ENCODE measurements at regions not wholly inside any gene's neighbourhood (a gene's known extent, or its start where the extent isn't known, plus 50 kb on each side); places are given as distances from the start of the nearest gene placed in this dataset.

DNA sequence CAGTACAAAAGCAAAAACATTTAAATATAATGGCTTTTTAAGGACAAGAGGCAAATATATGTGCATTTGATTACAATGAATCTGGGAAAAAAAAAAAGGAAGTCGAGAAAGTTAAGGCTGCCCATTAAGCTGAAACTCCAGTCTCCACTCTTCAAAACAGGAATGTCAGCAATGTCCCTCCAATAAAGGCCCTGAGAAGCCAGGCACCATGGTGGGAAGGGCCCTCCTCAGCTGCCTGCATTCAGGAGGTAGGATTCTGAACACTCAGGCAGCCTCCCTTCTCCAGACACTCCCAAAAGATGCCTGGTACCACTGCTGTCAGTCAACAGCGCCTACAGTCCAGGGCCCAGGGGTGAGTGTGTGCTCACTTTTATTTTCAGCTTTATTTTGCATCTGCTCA, 121.3 kb upstream of the MGMT start:
- H3K36me3 ChIP-seq (ENCODE audit: insufficient read depth, low read length): no peaks in the 10 kb centered on the region
- H3K4me2 ChIP-seq (ENCODE audit: insufficient read depth, low read length): no peak overlapping the region
- no peaks in the 10 kb centered on the region for H4K20me1 ChIP-seq (ENCODE audit: insufficient read depth, low read length)
- DNase-seq (no peak), ATAC-seq (ENCODE audit: insufficient read depth, low read depth) (no peak)
- H3K79me2 ChIP-seq (ENCODE audit: insufficient read depth, low read length): no peaks in the 10 kb centered on the region
- no peak for TF ChIP-seq EZH2 (IDR thresholded peaks at IDR 0.05; ENCODE audit: borderline replicate concordance, low read depth, low read length, severe bottlenecking)
- TF ChIP-seq, protein P1, sequence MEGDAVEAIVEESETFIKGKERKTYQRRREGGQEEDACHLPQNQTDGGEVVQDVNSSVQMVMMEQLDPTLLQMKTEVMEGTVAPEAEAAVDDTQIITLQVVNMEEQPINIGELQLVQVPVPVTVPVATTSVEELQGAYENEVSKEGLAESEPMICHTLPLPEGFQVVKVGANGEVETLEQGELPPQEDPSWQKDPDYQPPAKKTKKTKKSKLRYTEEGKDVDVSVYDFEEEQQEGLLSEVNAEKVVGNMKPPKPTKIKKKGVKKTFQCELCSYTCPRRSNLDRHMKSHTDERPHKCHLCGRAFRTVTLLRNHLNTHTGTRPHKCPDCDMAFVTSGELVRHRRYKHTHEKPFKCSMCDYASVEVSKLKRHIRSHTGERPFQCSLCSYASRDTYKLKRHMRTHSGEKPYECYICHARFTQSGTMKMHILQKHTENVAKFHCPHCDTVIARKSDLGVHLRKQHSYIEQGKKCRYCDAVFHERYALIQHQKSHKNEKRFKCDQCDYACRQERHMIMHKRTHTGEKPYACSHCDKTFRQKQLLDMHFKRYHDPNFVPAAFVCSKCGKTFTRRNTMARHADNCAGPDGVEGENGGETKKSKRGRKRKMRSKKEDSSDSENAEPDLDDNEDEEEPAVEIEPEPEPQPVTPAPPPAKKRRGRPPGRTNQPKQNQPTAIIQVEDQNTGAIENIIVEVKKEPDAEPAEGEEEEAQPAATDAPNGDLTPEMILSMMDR (IDR thresholded peaks at IDR 0.05; ENCODE audit: borderline replicate concordance, extremely low read depth, low read length, poor library complexity, severe bottlenecking): no peak
- no peaks in the 10 kb centered on the region for H3K4me1 ChIP-seq (ENCODE audit: insufficient read depth, low read length)
- no peaks in the 10 kb centered on the region for H3K9me3 ChIP-seq (ENCODE audit: insufficient read depth, low read length, severe bottlenecking)
- H3K9ac ChIP-seq (ENCODE audit: low read depth, low read length): no peak overlapping the region
- no peaks in the 10 kb centered on the region for H3K27me3 ChIP-seq (ENCODE audit: insufficient read depth, low read length, poor library complexity)
- no peak overlapping the region for H3K27ac ChIP-seq (ENCODE audit: low read length)
- H2AFZ ChIP-seq (ENCODE audit: low read depth, low read length): no peak overlapping the region
- no peak overlapping the region for H3K4me3 ChIP-seq (ENCODE audit: low read depth in 1 of 2, low read length in 2 of 2)

DNA sequence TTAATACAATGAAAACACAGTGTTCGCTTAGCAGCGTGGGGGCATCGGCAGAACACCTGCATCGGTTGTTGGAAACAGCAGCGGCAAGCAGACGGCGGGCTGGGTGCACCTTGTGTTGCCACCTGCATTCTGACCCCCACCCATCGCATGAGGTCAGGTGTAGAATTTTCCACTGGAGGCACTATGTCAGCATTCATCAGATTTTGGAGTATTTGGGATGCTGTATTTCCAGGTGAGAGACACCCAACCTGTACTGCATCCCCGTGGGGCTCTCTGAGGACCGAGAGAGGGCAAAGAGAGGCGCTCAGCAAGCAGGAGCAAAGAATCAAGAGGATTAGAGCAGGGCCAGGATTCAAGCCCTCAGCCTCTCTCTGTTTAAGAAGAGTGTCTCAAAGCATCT, 116.4 kb upstream of the MGMT start:
- Histone ChIP-seq H3K27ac (ENCODE audit: low read length) (no peak overlapping the region), H4K20me1 (ENCODE audit: insufficient read depth, low read length) (no peaks in the 10 kb centered on the region), H3K27me3 (ENCODE audit: insufficient read depth, low read length, poor library complexity) (no peaks in the 10 kb centered on the region), H3K79me2 (ENCODE audit: insufficient read depth, low read length) (no peaks in the 10 kb centered on the region), H3K4me3 (ENCODE audit: low read depth in 1 of 2, low read length in 2 of 2) (no peak overlapping the region), H3K9ac (ENCODE audit: low read depth, low read length) (no peak overlapping the region), H3K9me3 (ENCODE audit: insufficient read depth, low read length, severe bottlenecking) (no peaks in the 10 kb centered on the region), H3K36me3 (ENCODE audit: insufficient read depth, low read length) (no peaks in the 10 kb centered on the region), H2AFZ (ENCODE audit: low read depth, low read length) (no peak overlapping the region), H3K4me1 (ENCODE audit: insufficient read depth, low read length) (no peaks in the 10 kb centered on the region), H3K4me2 (ENCODE audit: insufficient read depth, low read length) (no peak overlapping the region)
- ATAC-seq (ENCODE audit: insufficient read depth, low read depth) (no peak), DNase-seq (no peak)
- TF ChIP-seq EZH2 (IDR thresholded peaks at IDR 0.05; ENCODE audit: borderline replicate concordance, low read depth, low read length, severe bottlenecking): no peak
- TF ChIP-seq, protein P1 (IDR thresholded peaks at IDR 0.05; ENCODE audit: borderline replicate concordance, extremely low read depth, low read length, poor library complexity, severe bottlenecking): no peak

GRCh38 chr10:129353101-129353500, 113.9 kb upstream of the MGMT start:
- ATAC-seq (ENCODE audit: insufficient read depth, low read depth) (no peak), DNase-seq (no peak)
- Histone ChIP-seq H3K9ac (ENCODE audit: low read depth, low read length) (no peak overlapping the region), H3K36me3 (ENCODE audit: insufficient read depth, low read length) (no peaks in the 10 kb centered on the region), H3K4me1 (ENCODE audit: insufficient read depth, low read length) (no peaks in the 10 kb centered on the region), H3K4me2 (ENCODE audit: insufficient read depth, low read length) (no peak overlapping the region), H2AFZ (ENCODE audit: low read depth, low read length) (no peak overlapping the region), H3K79me2 (ENCODE audit: insufficient read depth, low read length) (no peaks in the 10 kb centered on the region), H3K4me3 (ENCODE audit: low read depth in 1 of 2, low read length in 2 of 2) (no peak overlapping the region), H4K20me1 (ENCODE audit: insufficient read depth, low read length) (no peaks in the 10 kb centered on the region), H3K27ac (ENCODE audit: low read length) (no peak overlapping the region), H3K27me3 (ENCODE audit: insufficient read depth, low read length, poor library complexity) (no peaks in the 10 kb centered on the region), H3K9me3 (ENCODE audit: insufficient read depth, low read length, severe bottlenecking) (peaks cover 3% of the 10 kb centered on the region)
- TF ChIP-seq EZH2 (IDR thresholded peaks at IDR 0.05; ENCODE audit: borderline replicate concordance, low read depth, low read length, severe bottlenecking): no peak
- TF ChIP-seq, protein P1 (IDR thresholded peaks at IDR 0.05; ENCODE audit: borderline replicate concordance, extremely low read depth, low read length, poor library complexity, severe bottlenecking): no peak

DNA sequence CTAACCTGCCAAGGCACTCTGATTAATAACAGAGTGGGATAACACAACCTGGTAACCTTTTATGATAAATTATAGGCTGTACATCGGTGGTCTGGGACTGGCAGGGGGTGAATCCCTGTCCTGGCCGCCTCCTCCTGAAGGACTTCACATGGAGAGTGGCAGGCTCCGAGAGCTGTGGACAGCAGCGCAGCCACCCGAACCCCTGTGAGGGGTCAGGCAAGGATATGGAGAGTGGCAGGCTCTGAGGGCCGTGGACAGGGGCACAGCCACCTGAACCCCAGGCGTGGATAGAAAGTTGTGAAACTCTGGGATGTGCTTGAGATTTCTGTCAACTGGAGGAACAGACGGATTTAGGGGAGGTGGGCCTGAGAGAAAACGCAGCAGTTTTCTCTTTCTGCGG, 107.0 kb upstream of the MGMT start:
- Histone ChIP-seq H3K27me3 (ENCODE audit: insufficient read depth, low read length, poor library complexity) (no peaks in the 10 kb centered on the region), H3K9ac (ENCODE audit: low read depth, low read length) (no peak overlapping the region), H2AFZ (ENCODE audit: low read depth, low read length) (no peak overlapping the region), H3K79me2 (ENCODE audit: insufficient read depth, low read length) (no peaks in the 10 kb centered on the region), H3K4me2 (ENCODE audit: insufficient read depth, low read length) (no peak overlapping the region), H4K20me1 (ENCODE audit: insufficient read depth, low read length) (no peaks in the 10 kb centered on the region), H3K4me3 (ENCODE audit: low read depth in 1 of 2, low read length in 2 of 2) (no peak overlapping the region), H3K27ac (ENCODE audit: low read length) (no peak overlapping the region), H3K36me3 (ENCODE audit: insufficient read depth, low read length) (no peaks in the 10 kb centered on the region), H3K4me1 (ENCODE audit: insufficient read depth, low read length) (no peaks in the 10 kb centered on the region), H3K9me3 (ENCODE audit: insufficient read depth, low read length, severe bottlenecking) (peaks cover 3% of the 10 kb centered on the region)
- no peak for ATAC-seq (ENCODE audit: insufficient read depth, low read depth)
- DNase-seq: no peak
- no peak for TF ChIP-seq EZH2 (IDR thresholded peaks at IDR 0.05; ENCODE audit: borderline replicate concordance, low read depth, low read length, severe bottlenecking)
- TF ChIP-seq, protein P1 (IDR thresholded peaks at IDR 0.05; ENCODE audit: borderline replicate concordance, extremely low read depth, low read length, poor library complexity, severe bottlenecking): no peak
